K562 (cell line): ENCODE measurements at regions not wholly inside any gene's neighbourhood (a gene's known extent, or its start where the extent isn't known, plus 50 kb on each side); places are given as distances from the start of the nearest gene placed in this dataset.

Source experiments
- CC2D1A ChIP-seq: fragments of 450-650 bp; IDR thresholded peaks from 2 replicates; pipeline ENCODE4 v1.6.1; 2017; ENCODE audit warnings: mild to moderate bottlenecking
- DDX20 ChIP-seq: fragments of 450-650 bp; IDR thresholded peaks from 2 replicates; pipeline ENCODE4 v1.6.1; 2016; ENCODE audit warnings: missing genetic modification characterization, low read depth, mild to moderate bottlenecking, missing compliant biosample characterization, moderate library complexity
- E2F8 ChIP-seq: fragments of 450-650 bp; IDR thresholded peaks from 2 replicates; pipeline ENCODE4 v1.7.1; 2018; ENCODE audit warnings: mild to moderate bottlenecking, low read depth; ENCODE audit not compliant: partially characterized antibody
- FIP1L1 ChIP-seq: fragments of 200-400 bp; formaldehyde crosslinking; IDR thresholded peaks from 2 replicates; pipeline ENCODE4 v1.6.1; 2018; ENCODE audit warnings: mild to moderate bottlenecking, low read depth, low read length; ENCODE audit not compliant: poor library complexity, severe bottlenecking
- KDM4B ChIP-seq, 2 experiments: fragments of 450-650 bp in 1 of 2; sonication (generic) in 1 of 2; IDR thresholded peaks; 2 replicates each; pipeline ENCODE4 v1.6.1; 2016 to 2017; ENCODE audit warnings: borderline replicate concordance in 2 of 2, antibody characterized with exemption in 1 of 2, low read depth in 1 of 2, mild to moderate bottlenecking in 1 of 2
- MITF ChIP-seq: IDR thresholded peaks from 2 replicates; pipeline ENCODE4 v1.6.1; 2014; ENCODE audit warnings: antibody characterized with exemption
- NFE2 ChIP-seq: IDR thresholded peaks from 2 replicates; pipeline ENCODE4 v1.6.1; 2014; ENCODE audit warnings: antibody characterized with exemption, low read depth
- NFIC ChIP-seq: fragments of 450-650 bp; IDR thresholded peaks from 2 replicates; pipeline ENCODE4 v1.6.1; 2017; ENCODE audit warnings: mild to moderate bottlenecking, inconsistent platforms
- NFRKB ChIP-seq: fragments of 450-650 bp; IDR thresholded peaks from 2 replicates; pipeline ENCODE4 v1.6.1; 2016; ENCODE audit warnings: low read depth
- SMARCB1 ChIP-seq: IDR thresholded peaks from 2 replicates; pipeline ENCODE4 v1.6.1; 2011; ENCODE audit warnings: improper control_type of control experiment, low read depth; ENCODE audit not compliant: insufficient read length
- SOX6 ChIP-seq: fragments of 450-650 bp; IDR thresholded peaks from 2 replicates; pipeline ENCODE4 v1.6.1; 2014; ENCODE audit warnings: mild to moderate bottlenecking
- TGIF2 ChIP-seq: sonication (generic); formaldehyde crosslinking; IDR thresholded peaks from 2 replicates; pipeline ENCODE4 v1.8.1; 2022; ENCODE audit warnings: mild to moderate bottlenecking, missing genetic modification reagents, moderate library complexity

- TF ChIP-seq FIP1L1 (no peak), CC2D1A (no peak), TGIF2 (CRISPR knock-in tag) (no peak), NFE2 (no peak), SOX6 (no peak), SMARCB1 (no peak), NFRKB (no peak), KDM4B (IDR thresholded peaks at IDR 0.05; ENCODE audit: borderline replicate concordance in 2 of 2, low read depth in 1 of 2) (no peak), DDX20 (no peak), NFIC (no peak), E2F8 (no peak), MITF (no peak)
These were observed 399.7 kb downstream of the BRD1 start (continued) for GRCh38 chr22:49427941-49428340.
